ENCODE measurements at regions not wholly inside any gene's neighbourhood (a gene's known extent, or its start where the extent isn't known, plus 50 kb on each side); places are given as distances from the start of the nearest gene placed in this dataset.

DNA sequence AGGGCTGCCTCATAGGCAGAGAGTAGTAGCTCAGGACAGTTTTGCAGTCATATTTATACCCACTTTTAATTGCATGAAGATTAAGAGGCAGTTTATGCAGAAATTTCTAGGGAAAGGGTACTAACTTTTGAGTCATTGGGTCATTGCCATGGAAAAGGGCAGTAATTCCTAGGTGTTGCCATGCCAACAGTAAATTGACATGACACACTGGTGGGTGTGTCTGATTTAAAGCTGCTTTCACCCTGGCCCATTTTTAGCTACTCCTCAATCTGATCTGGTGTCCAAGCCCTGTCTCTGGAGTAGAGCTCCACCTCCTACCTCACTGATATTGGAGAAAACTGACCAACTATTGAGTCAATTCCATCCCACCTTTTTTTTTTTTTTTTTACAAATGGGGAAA, 161.5 kb upstream of the ZKSCAN2 start:
- no peaks in the 10 kb centered on the region for H3K9me3 Mint-ChIP-seq (ENCODE audit: insufficient read depth)
- H3K4me1 Mint-ChIP-seq, result no peaks in the 10 kb centered on the region
- no peak overlapping the region for H3K9ac ChIP-seq (ENCODE audit: low read length)
- POLR2A ChIA-PET, result no interaction called here
- H3K4me2 ChIP-seq (replicated peaks; ENCODE audit: low read depth, low read length, poor library complexity, severe bottlenecking), result no peak overlapping the region
- no peaks in the 10 kb centered on the region for H4K20me1 ChIP-seq (ENCODE audit: control insufficient read depth, insufficient read depth, low read length, poor library complexity, severe bottlenecking)
- H3K36me3 ChIP-seq (replicated peaks in 1 of 2; ENCODE audit: control extremely low read depth in 1 of 2, control insufficient read depth in 1 of 2, extremely low read depth in 1 of 2, insufficient read depth in 2 of 2, low read length in 1 of 2), result no peaks in the 10 kb centered on the region
- H3K4me1 ChIP-seq (ENCODE audit: control insufficient read depth in 2 of 2, insufficient read depth in 2 of 2, low read length in 2 of 2), result no peaks in the 10 kb centered on the region
- H3K79me2 ChIP-seq (ENCODE audit: control insufficient read depth, insufficient read depth, low read length), result no peaks in the 10 kb centered on the region
- TF ChIP-seq EZH2 (IDR thresholded peaks at IDR 0.05; ENCODE audit: borderline replicate concordance, insufficient read depth, low read depth, low read length, poor library complexity, severe bottlenecking), result no peak
- TF ChIP-seq, protein P1, sequence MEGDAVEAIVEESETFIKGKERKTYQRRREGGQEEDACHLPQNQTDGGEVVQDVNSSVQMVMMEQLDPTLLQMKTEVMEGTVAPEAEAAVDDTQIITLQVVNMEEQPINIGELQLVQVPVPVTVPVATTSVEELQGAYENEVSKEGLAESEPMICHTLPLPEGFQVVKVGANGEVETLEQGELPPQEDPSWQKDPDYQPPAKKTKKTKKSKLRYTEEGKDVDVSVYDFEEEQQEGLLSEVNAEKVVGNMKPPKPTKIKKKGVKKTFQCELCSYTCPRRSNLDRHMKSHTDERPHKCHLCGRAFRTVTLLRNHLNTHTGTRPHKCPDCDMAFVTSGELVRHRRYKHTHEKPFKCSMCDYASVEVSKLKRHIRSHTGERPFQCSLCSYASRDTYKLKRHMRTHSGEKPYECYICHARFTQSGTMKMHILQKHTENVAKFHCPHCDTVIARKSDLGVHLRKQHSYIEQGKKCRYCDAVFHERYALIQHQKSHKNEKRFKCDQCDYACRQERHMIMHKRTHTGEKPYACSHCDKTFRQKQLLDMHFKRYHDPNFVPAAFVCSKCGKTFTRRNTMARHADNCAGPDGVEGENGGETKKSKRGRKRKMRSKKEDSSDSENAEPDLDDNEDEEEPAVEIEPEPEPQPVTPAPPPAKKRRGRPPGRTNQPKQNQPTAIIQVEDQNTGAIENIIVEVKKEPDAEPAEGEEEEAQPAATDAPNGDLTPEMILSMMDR (IDR thresholded peaks at IDR 0.05), result no peak
- ATAC-seq (ENCODE audit: low read depth) (no peak), DNase-seq (no peak)
- intact Hi-C loops (cut with micrococcal nuclease), result no loop called here
- no peaks in the 10 kb centered on the region for H3K27me3 ChIP-seq (replicated peaks in 1 of 4; ENCODE audit: control extremely low read depth in 1 of 4, control insufficient read depth in 3 of 4, insufficient read depth in 4 of 4, low read length in 3 of 4)
- no peaks in the 10 kb centered on the region for H3K9me3 ChIP-seq (ENCODE audit: control extremely low read depth in 1 of 3, control insufficient read depth in 2 of 3, insufficient read depth in 1 of 3, low read length in 2 of 3)
- H3K4me3 Mint-ChIP-seq, result no peak overlapping the region
- no peak overlapping the region for H3K27ac Mint-ChIP-seq
- CTCF ChIA-PET, result interaction anchor here (0.7 kb wide), 1 partner anchor 17 kb away, joined by 3 read pairs; no protein-coding TSS in a partner anchor
- no peak overlapping the region for H3K4me3 ChIP-seq (ENCODE audit: control extremely low read depth in 1 of 5, extremely low read depth in 1 of 5, insufficient read depth in 1 of 5, low read depth in 2 of 5, low read length in 4 of 5)
- peaks cover 9% of the 10 kb centered on the region for H3K27me3 Mint-ChIP-seq
- H3K27ac ChIP-seq (ENCODE audit: low read length in 2 of 2), result no peak overlapping the region
- H2AFZ ChIP-seq (ENCODE audit: insufficient read depth, low read depth, low read length, poor library complexity, severe bottlenecking), result no peak overlapping the region

DNA sequence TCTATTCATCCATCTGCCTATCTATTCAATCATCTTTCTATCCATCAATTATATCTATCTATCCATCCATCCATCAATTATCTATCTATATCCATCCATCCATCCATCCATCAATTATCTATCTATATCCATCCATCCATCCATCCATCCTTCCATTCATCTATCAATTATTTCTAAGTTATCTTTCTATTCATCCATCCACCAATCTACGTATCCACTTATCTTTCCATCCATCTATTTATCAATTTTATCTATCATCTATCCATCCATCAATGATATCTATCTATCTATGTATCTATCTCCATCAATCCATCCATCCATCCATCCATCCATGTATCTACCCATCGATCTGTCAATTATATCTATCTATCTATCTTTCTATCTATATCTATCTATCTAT, 158.4 kb upstream of the ZKSCAN2 start:
- Mint-ChIP-seq H3K9me3 (ENCODE audit: insufficient read depth) (no peaks in the 10 kb centered on the region), H3K4me1 (no peaks in the 10 kb centered on the region), H3K4me3 (no peak overlapping the region), H3K27me3 (peaks cover 3% of the 10 kb centered on the region), H3K27ac (no peak overlapping the region)
- no peaks in the 10 kb centered on the region for H3K27me3 ChIP-seq (replicated peaks in 1 of 4; ENCODE audit: control extremely low read depth in 1 of 4, control insufficient read depth in 3 of 4, insufficient read depth in 4 of 4, low read length in 3 of 4)
- H4K20me1 ChIP-seq (ENCODE audit: control insufficient read depth, insufficient read depth, low read length, poor library complexity, severe bottlenecking), result no peaks in the 10 kb centered on the region
- 100% methylated on average over 1 of the region's 2 CpGs for WGBS (ENCODE audit: insufficient coverage)
- ATAC-seq (ENCODE audit: low read depth) (no peak), DNase-seq (no peak)
- POLR2A ChIA-PET, result no interaction called here
- CTCF ChIA-PET, result no interaction called here
- no peaks in the 10 kb centered on the region for H3K9me3 ChIP-seq (ENCODE audit: control extremely low read depth in 1 of 3, control insufficient read depth in 2 of 3, insufficient read depth in 1 of 3, low read length in 2 of 3)
- no peak overlapping the region for H3K9ac ChIP-seq (ENCODE audit: low read length)
- no peak overlapping the region for H2AFZ ChIP-seq (ENCODE audit: insufficient read depth, low read depth, low read length, poor library complexity, severe bottlenecking)
- no peak overlapping the region for H3K27ac ChIP-seq (ENCODE audit: low read length in 2 of 2)
- H3K4me2 ChIP-seq (replicated peaks; ENCODE audit: low read depth, low read length, poor library complexity, severe bottlenecking), result no peak overlapping the region
- H3K4me1 ChIP-seq (ENCODE audit: control insufficient read depth in 2 of 2, insufficient read depth in 2 of 2, low read length in 2 of 2), result no peaks in the 10 kb centered on the region
- intact Hi-C loops (cut with micrococcal nuclease), result no loop called here
- H3K79me2 ChIP-seq (ENCODE audit: control insufficient read depth, insufficient read depth, low read length), result no peaks in the 10 kb centered on the region
- no peak overlapping the region for H3K4me3 ChIP-seq (ENCODE audit: control extremely low read depth in 1 of 5, extremely low read depth in 1 of 5, insufficient read depth in 1 of 5, low read depth in 2 of 5, low read length in 4 of 5)
- no peaks in the 10 kb centered on the region for H3K36me3 ChIP-seq (replicated peaks in 1 of 2; ENCODE audit: control extremely low read depth in 1 of 2, control insufficient read depth in 1 of 2, extremely low read depth in 1 of 2, insufficient read depth in 2 of 2, low read length in 1 of 2)
- no peak for TF ChIP-seq EZH2 (IDR thresholded peaks at IDR 0.05; ENCODE audit: borderline replicate concordance, insufficient read depth, low read depth, low read length, poor library complexity, severe bottlenecking)
- TF ChIP-seq, protein P1 (IDR thresholded peaks at IDR 0.05), result no peak
